ENCODE measurements at regions not wholly inside any gene's neighbourhood (a gene's known extent, or its start where the extent isn't known, plus 50 kb on each side); places are given as distances from the start of the nearest gene placed in this dataset.

DNA sequence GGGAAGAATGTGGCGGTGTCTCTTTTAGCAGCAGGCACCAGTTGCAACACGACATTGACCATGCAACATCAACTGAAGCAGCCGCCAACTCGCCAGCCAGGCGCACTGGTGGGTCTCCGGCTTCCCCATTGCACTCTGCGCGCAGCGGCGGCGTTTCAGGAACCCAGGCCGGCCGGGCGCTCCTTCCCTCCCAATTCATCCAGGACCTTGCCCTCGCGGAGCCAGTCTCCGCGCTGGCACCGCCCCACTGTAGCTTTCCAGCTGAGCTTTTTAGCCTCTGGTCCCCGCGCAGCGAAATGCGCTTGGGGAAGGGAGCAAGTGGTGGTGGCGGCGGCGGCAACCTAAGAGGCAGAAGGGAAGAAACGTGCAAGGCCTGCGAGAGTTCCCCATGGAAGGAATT lies 297.9 kb upstream of the RIMS1 start:
- Histone ChIP-seq H3K9me3 (ENCODE audit: low read depth, low read length) (no peaks in the 10 kb centered on the region), H3K4me3 (ENCODE audit: low read length) (no peak overlapping the region), H3K4me1 (ENCODE audit: insufficient read depth, low read length) (no peaks in the 10 kb centered on the region), H3K27me3 (ENCODE audit: insufficient read depth, low read length) (no peaks in the 10 kb centered on the region)

DNA sequence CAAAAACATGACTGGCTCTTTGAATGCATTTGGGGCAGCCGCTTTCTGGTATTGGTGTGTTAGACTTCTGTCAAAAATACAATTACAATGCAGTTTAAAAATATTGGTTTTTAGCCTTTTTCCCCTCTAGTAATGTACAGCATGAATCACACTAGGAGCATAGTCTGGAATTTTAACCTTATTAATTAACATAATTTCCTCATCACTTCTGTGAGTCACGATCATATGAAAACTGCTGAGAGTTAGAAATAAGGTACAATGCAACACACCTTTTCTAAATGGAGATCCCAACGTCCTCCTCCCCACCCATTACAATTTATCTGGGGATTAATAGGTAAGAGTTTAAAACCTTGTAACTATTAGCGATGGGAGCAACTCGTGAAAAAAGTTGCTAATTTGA lies 297.1 kb upstream of the RIMS1 start:
- Histone ChIP-seq H3K27me3 (ENCODE audit: insufficient read depth, low read length) (no peaks in the 10 kb centered on the region), H3K9me3 (ENCODE audit: low read depth, low read length) (no peaks in the 10 kb centered on the region), H3K4me1 (ENCODE audit: insufficient read depth, low read length) (no peaks in the 10 kb centered on the region), H3K4me3 (ENCODE audit: low read length) (no peak overlapping the region)

DNA sequence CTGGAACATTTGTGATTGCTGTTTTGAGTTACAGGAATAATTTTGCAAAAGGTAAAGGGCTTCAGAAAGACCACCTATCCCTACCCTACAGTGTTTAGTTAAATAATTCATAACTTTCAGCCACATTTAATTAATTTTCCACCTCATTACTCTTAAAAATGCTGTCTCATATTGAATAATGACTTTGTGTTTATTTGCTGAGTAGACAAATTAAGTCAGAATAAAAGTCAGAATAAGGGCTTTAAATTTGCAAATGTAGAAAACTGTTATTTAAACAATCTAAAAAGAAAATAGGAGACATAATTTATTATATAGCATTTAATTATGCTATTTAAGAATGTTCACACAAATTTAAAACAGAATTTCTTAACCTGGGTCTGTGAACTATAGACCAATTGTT lies 293.7 kb upstream of the RIMS1 start:
- Histone ChIP-seq H3K4me1 (ENCODE audit: insufficient read depth, low read length) (no peaks in the 10 kb centered on the region), H3K4me3 (ENCODE audit: low read length) (no peak overlapping the region), H3K9me3 (ENCODE audit: low read depth, low read length) (peaks cover 5% of the 10 kb centered on the region), H3K27me3 (ENCODE audit: insufficient read depth, low read length) (no peaks in the 10 kb centered on the region)

DNA sequence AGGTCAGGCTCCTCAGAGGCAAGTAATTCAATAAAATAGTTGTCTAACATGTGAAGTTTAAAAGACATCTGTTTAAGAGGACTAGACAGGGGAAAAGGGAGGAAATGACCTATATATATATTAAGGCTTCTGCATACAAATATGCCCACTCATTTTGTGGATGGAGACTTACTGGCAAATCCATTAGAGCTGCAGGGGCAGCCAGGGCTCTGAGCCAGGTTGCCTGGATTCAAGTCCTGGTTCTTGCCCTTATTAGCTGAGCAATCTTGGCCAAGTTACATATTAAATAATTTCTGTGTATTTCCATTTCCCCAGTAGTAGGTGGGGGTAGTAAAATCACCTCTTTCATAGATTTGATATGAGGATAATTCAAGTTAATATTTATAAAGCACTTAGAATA lies 287.0 kb upstream of the RIMS1 start:
- no peaks in the 10 kb centered on the region for H3K4me1 ChIP-seq (ENCODE audit: insufficient read depth, low read length)
- H3K9me3 ChIP-seq (ENCODE audit: low read depth, low read length): peaks cover 5% of the 10 kb centered on the region
- H3K27me3 ChIP-seq (ENCODE audit: insufficient read depth, low read length): no peaks in the 10 kb centered on the region
- H3K4me3 ChIP-seq (ENCODE audit: low read length): no peak overlapping the region

DNA sequence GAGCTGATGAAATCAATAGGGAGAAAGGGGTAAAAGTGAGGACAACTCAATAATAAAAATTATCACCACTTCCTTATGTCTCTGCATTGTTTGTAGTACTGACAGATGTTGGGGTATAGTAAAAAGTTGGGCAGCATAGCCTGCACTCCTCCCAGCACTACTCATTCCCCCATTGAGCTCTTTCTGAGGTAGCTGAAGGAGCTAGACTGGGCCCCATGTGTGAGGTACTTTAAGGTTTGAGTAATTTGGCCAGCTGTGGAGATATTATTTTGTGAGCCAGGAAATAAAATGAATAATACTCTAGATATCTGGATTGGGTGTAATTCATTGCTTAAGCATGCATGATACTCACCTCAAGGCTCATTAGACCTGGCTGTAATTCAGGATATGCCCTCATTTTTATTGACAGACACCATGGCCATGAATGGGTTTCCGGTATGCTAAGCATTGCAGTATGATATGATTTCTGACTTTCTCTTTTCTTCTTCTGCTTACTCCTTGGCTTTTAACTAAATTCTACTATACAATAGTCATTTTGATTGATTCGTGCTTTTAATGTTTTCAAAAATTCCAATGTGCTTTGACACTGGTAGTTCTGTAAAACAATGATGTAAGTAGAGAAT lies 283.9 kb upstream of the RIMS1 start:
- H3K4me3 ChIP-seq (ENCODE audit: low read length): no peak overlapping the region
- no peaks in the 10 kb centered on the region for H3K9me3 ChIP-seq (ENCODE audit: low read depth, low read length)
- no peaks in the 10 kb centered on the region for H3K4me1 ChIP-seq (ENCODE audit: insufficient read depth, low read length)
- H3K27me3 ChIP-seq (ENCODE audit: insufficient read depth, low read length): no peaks in the 10 kb centered on the region

DNA sequence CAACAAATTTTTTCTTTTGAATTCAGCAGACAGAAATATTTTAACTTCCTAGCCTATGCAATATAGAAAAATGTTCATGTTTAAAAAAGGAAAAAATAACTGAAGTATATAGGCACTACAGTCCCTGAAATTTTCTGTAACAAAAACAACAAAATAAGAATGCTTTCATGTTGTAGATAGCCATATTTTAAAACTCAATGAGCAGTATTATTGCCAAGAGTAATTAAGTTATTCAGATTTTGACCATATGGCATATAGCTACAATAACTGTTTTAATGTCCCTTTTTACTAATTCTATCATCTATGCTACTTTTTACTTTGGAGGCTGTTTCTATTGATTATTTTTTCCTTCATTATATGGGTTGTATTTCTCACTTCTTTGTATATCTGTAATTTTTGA lies 283.3 kb upstream of the RIMS1 start:
- Histone ChIP-seq H3K9me3 (ENCODE audit: low read depth, low read length) (no peaks in the 10 kb centered on the region), H3K4me3 (ENCODE audit: low read length) (no peak overlapping the region), H3K27me3 (ENCODE audit: insufficient read depth, low read length) (no peaks in the 10 kb centered on the region), H3K4me1 (ENCODE audit: insufficient read depth, low read length) (no peaks in the 10 kb centered on the region)

DNA sequence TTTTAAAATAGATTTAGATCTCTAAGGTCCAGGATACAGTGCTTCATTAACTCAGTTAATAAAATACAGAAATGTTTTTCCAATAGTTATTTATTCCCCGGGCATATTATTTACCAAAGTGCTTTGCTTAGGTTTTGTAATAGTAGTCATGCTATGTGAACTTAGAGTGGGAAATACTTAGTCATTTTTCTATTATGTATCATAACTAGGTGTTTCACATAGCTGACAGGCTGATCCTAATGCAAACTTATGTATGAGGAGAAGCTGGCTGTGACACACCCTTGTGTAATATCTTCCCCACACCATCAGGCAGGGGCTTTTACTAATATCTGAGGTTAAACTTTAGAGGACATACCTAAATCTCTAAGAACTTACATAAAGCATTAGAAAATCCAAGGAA lies 277.7 kb upstream of the RIMS1 start:
- Histone ChIP-seq H3K9me3 (ENCODE audit: low read depth, low read length) (no peaks in the 10 kb centered on the region), H3K4me3 (ENCODE audit: low read length) (no peak overlapping the region), H3K4me1 (ENCODE audit: insufficient read depth, low read length) (no peaks in the 10 kb centered on the region), H3K27me3 (ENCODE audit: insufficient read depth, low read length) (no peaks in the 10 kb centered on the region)

DNA sequence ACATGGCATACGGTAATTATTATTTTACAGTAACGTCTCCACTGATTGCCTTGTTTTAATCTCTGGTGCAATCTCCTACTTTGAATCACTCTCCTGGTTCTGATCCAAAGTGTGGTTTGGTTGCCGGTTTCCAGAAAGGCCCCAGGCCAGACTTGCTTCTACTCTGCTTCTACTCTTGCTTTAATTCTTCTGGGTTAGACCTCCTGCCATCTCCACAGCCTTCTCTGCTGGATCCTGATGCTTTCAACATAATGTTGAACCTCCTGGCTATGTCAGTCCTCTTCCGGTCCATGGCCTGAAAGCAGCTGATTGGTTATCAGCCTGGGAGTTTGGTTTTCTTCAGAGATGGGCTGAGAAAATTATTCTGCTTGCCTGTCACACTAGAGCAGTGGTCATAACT lies 266.5 kb upstream of the RIMS1 start:
- Histone ChIP-seq H3K4me3 (ENCODE audit: low read length) (no peak overlapping the region), H3K27me3 (ENCODE audit: insufficient read depth, low read length) (no peaks in the 10 kb centered on the region), H3K9me3 (ENCODE audit: low read depth, low read length) (no peaks in the 10 kb centered on the region), H3K4me1 (ENCODE audit: insufficient read depth, low read length) (no peaks in the 10 kb centered on the region)

DNA sequence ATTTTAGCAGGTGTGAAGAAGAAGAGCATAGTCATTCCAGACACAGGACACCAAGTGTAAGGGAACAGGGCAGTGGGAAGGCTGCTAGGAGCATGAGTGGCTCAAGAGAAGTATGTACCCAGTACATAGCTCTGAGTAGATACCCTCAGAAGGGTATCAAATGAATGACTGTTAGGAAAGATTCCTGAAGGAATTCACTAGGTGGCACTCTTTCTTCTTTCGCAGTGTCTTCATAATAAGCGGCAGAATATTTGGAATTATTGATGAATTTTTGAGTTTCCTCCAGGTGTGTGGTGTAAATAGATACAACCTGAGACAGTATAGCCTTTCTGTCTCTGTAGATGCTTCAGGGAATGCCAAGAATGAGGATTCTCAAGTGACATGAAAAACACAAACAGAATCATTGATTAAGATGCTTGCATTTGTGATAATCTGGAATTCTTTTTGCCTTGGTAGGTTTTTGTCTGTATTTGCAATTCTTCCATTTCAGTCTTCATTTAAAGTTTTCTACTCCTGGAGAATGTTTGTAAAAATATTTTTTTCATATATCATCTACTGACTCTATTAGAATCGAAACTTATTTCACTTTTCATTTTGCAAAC lies 264.3 kb upstream of the RIMS1 start:
- Histone ChIP-seq H3K4me1 (ENCODE audit: insufficient read depth, low read length) (no peaks in the 10 kb centered on the region), H3K4me3 (ENCODE audit: low read length) (no peak overlapping the region), H3K27me3 (ENCODE audit: insufficient read depth, low read length) (no peaks in the 10 kb centered on the region), H3K9me3 (ENCODE audit: low read depth, low read length) (no peaks in the 10 kb centered on the region)

DNA sequence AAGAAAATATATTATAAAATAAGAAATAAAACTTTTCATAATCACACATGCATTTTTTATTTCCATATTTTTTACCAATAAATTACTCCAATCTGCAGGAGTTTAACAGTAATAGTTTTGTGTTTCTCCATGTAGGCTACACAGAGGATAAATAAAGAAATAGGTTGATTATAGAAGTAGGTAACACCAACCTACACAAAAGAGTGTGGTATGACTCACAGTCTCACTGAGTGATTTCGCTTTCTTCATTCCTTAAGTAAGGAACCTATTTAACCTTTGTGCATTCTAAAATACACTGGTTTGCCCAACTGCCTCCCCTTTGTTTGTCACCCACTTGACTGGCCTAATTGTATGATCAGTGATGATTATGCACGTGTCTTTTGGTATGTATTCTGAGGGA lies 244.2 kb upstream of the RIMS1 start:
- H3K4me3 ChIP-seq (ENCODE audit: low read length): no peak overlapping the region
- H3K9me3 ChIP-seq (ENCODE audit: low read depth, low read length): no peaks in the 10 kb centered on the region
- no peaks in the 10 kb centered on the region for H3K4me1 ChIP-seq (ENCODE audit: insufficient read depth, low read length)
- no peaks in the 10 kb centered on the region for H3K27me3 ChIP-seq (ENCODE audit: insufficient read depth, low read length)

DNA sequence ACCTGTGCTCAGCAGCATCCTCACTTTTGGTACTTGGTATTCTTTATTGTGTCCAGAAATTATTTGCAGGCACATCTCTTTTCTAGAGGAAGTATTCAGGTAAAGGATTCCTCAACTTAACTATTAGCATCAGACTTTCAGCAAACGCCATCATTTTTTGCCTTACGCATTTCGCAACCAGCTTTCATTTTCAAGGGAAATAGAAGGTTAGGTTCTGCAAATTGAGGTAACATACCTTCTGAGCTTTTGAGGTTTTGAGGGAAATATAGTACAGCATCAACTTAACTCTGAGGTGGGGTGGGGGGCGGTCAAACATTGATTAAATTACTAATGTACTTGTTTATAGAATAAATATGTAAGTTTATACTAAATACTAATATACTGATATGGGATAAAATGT lies 243.6 kb upstream of the RIMS1 start:
- Histone ChIP-seq H3K9me3 (ENCODE audit: low read depth, low read length) (no peaks in the 10 kb centered on the region), H3K4me3 (ENCODE audit: low read length) (no peak overlapping the region), H3K27me3 (ENCODE audit: insufficient read depth, low read length) (no peaks in the 10 kb centered on the region), H3K4me1 (ENCODE audit: insufficient read depth, low read length) (no peaks in the 10 kb centered on the region)

DNA sequence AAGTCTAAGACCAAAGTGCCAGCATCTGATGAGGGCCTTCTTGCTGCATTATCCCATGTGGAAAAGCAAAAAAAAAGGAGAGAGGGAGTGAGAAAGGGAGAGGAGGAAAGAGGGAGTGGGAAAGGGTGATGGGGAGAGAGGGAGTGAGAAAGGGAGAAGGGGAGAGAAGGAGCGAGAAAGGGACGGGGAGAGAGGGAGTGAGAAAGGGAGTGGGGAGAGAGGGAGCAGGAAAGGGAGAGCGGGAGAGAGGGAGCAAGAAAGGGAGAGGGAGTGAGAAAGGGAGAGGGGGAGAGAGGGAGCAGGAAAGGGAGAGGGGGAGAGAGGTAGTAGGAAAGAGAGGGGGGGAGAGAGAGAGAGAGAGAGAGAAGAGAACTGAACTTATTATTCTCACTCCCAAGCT lies 241.1 kb upstream of the RIMS1 start:
- H3K4me3 ChIP-seq (ENCODE audit: low read length): no peak overlapping the region
- no peaks in the 10 kb centered on the region for H3K27me3 ChIP-seq (ENCODE audit: insufficient read depth, low read length)
- H3K9me3 ChIP-seq (ENCODE audit: low read depth, low read length): no peaks in the 10 kb centered on the region
- H3K4me1 ChIP-seq (ENCODE audit: insufficient read depth, low read length): no peaks in the 10 kb centered on the region

DNA sequence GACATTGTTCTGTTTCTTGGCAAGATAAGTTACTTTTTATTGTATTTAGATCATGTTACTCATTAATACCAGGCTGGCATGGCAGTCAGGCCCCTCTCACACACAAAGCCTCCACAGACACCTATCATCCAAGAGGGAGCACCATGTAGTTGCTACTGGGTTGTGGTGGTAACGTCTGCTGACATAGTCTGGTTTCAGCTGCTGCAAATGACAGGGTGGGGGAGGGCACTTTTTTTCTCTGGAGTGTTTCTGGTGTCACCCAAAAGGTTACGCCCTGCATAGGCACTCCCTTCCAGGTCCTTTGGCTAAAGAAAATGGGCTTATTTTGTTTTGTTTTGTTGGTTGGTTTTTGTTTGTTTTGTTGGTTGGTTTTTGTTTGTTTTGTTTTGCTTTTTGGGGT lies 236.4 kb upstream of the RIMS1 start:
- H3K9me3 ChIP-seq (ENCODE audit: low read depth, low read length): no peaks in the 10 kb centered on the region
- no peaks in the 10 kb centered on the region for H3K27me3 ChIP-seq (ENCODE audit: insufficient read depth, low read length)
- no peaks in the 10 kb centered on the region for H3K4me1 ChIP-seq (ENCODE audit: insufficient read depth, low read length)
- H3K4me3 ChIP-seq (ENCODE audit: low read length): no peak overlapping the region

DNA sequence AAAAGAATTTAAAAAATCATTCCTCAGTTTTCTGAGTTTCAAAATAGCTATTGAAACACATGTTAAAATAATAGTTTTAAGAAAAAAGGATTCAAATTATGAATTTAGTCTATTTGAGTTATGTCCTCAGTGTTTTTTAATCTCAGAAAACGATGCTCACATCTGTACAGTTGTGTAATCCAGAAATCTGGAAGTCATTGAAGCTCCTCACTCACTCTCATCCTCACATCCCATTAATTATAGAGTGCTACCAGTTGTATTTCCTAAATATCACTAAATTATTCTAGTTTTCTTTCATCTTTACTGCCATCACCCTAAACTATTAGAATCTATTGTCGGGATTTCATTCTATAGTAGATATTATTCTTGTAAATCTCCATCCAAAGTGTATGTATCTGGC lies 234.7 kb upstream of the RIMS1 start:
- Histone ChIP-seq H3K27me3 (ENCODE audit: insufficient read depth, low read length) (no peaks in the 10 kb centered on the region), H3K4me1 (ENCODE audit: insufficient read depth, low read length) (no peaks in the 10 kb centered on the region), H3K4me3 (ENCODE audit: low read length) (no peak overlapping the region), H3K9me3 (ENCODE audit: low read depth, low read length) (no peaks in the 10 kb centered on the region)

DNA sequence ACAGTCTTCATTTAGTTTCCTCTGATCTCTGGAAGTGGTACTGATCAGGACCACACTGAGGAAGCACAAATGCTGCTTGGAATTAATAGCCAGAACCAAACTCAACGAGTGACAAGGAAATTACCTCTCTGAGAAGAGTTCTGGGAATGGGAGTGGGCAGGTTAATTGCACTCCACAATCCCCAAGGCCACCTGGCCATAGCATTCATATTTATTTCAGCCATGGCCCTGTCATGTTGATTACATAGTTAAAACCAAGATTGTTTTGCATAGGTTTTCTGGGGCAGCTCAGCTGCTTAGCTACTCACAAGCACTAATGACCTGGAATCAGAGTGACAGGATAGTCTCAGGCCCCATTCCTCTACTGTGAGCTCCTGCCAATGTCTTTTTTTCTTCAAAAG lies 230.2 kb upstream of the RIMS1 start:
- Histone ChIP-seq H3K27me3 (ENCODE audit: insufficient read depth, low read length) (no peaks in the 10 kb centered on the region), H3K4me3 (ENCODE audit: low read length) (no peak overlapping the region)

DNA sequence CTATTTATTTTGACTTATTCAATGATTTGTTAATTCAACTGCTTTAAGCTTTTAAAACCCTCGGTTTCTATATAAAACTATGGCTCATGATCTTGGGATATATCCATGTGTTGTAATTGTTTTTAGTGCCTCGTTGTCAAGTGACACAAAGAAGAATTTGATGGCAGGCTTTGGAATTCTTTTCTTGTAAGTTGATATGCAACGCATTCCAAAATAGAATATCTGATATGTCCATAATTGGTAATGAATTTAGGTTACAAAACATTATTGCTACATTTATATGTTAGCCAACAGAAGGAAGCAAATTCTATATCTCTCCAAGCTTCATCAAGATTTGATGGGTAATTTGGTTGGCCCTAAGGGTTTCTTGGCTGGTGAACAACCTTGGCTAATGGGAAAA lies 220.4 kb upstream of the RIMS1 start:
- Histone ChIP-seq H3K4me1 (ENCODE audit: insufficient read depth, low read length) (no peaks in the 10 kb centered on the region), H3K9me3 (ENCODE audit: low read depth, low read length) (no peaks in the 10 kb centered on the region), H3K27me3 (ENCODE audit: insufficient read depth, low read length) (no peaks in the 10 kb centered on the region), H3K4me3 (ENCODE audit: low read length) (no peak overlapping the region)

More for the DNA sequence above, 230.2 kb upstream of the RIMS1 start:
- Histone ChIP-seq H3K4me1 (ENCODE audit: insufficient read depth, low read length) (no peaks in the 10 kb centered on the region), H3K9me3 (ENCODE audit: low read depth, low read length) (no peaks in the 10 kb centered on the region)
